ENCODE measurements at regions not wholly inside any gene's neighbourhood (a gene's known extent, or its start where the extent isn't known, plus 50 kb on each side); places are given as distances from the start of the nearest gene placed in this dataset.

DNA sequence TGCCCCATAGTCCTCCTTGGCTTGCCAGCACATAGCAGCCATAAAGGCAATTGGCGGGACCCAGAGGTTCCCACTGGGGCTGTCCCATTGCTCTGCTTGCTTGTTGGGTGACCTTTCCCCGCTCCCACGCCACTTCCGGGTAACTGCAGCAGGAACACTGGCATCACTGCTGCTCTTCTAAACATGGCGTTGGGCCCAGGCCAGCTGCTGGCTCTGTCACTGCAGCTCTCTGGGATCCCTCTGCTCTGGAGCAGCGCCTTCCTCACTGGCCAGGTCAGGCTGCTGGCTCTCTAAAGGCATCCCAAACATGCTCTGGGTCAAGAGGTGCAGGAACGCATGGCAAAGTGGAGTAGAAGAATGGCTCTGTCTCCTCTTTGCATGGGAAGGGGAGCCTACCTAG is 92.9 kb downstream of the DRD1 start:
- ChIA-PET POLR2A (no interaction called here), CTCF (no interaction called here)
- Mint-ChIP-seq H3K4me1 (ENCODE audit: insufficient read depth, unreplicated experiment) (no peaks in the 10 kb centered on the region), H3K9me3 (ENCODE audit: unreplicated experiment) (no peaks in the 10 kb centered on the region), H3K27me3 (ENCODE audit: insufficient read depth, unreplicated experiment) (peaks cover 71% of the 10 kb centered on the region), H3K27ac (ENCODE audit: low read depth, unreplicated experiment) (no peak overlapping the region), H3K4me3 (ENCODE audit: unreplicated experiment) (no peak overlapping the region), H3K36me3 (ENCODE audit: insufficient read depth, unreplicated experiment) (no peaks in the 10 kb centered on the region)
- no peak for DNase-seq (ENCODE audit: unreplicated experiment)
- intact Hi-C loops (cut with micrococcal nuclease) = no loop called here
- TF ChIP-seq, protein P1, sequence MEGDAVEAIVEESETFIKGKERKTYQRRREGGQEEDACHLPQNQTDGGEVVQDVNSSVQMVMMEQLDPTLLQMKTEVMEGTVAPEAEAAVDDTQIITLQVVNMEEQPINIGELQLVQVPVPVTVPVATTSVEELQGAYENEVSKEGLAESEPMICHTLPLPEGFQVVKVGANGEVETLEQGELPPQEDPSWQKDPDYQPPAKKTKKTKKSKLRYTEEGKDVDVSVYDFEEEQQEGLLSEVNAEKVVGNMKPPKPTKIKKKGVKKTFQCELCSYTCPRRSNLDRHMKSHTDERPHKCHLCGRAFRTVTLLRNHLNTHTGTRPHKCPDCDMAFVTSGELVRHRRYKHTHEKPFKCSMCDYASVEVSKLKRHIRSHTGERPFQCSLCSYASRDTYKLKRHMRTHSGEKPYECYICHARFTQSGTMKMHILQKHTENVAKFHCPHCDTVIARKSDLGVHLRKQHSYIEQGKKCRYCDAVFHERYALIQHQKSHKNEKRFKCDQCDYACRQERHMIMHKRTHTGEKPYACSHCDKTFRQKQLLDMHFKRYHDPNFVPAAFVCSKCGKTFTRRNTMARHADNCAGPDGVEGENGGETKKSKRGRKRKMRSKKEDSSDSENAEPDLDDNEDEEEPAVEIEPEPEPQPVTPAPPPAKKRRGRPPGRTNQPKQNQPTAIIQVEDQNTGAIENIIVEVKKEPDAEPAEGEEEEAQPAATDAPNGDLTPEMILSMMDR (IDR thresholded peaks at IDR 0.05; ENCODE audit: unreplicated experiment) = no peak
- BruUV-seq (replicated peaks) = no TSS peak

DNA sequence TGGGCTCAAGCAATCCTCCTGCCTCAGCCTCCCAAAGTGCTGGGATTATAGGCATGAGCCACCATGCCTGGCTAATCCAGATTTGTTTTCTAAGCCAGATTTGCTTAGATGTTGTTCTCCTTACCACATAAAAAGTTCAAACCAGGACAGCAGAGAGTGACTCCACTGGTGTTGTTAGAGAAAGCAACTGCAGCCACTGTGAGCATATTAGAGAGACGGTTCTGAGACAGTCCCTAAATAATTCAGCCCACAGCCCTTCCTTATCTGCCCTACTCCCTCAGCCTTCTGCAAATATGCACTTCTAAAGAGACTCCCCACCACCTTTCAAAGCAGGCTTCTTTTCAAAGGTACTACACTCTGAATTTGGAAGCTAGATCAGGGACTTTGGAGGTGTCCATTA is 96.1 kb downstream of the DRD1 start:
- Mint-ChIP-seq H3K27ac (ENCODE audit: low read depth, unreplicated experiment) (no peak overlapping the region), H3K4me1 (ENCODE audit: insufficient read depth, unreplicated experiment) (no peaks in the 10 kb centered on the region), H3K9me3 (ENCODE audit: unreplicated experiment) (no peaks in the 10 kb centered on the region), H3K4me3 (ENCODE audit: unreplicated experiment) (no peak overlapping the region), H3K36me3 (ENCODE audit: insufficient read depth, unreplicated experiment) (no peaks in the 10 kb centered on the region), H3K27me3 (ENCODE audit: insufficient read depth, unreplicated experiment) (peaks cover 56% of the 10 kb centered on the region)
- TF ChIP-seq, protein P1 (IDR thresholded peaks at IDR 0.05; ENCODE audit: unreplicated experiment) = no peak
- no peak for DNase-seq (ENCODE audit: unreplicated experiment)
- intact Hi-C loops (cut with micrococcal nuclease) = no loop called here
- CTCF ChIA-PET = no interaction called here
- BruUV-seq (replicated peaks) = no TSS peak
- POLR2A ChIA-PET = no interaction called here

DNA sequence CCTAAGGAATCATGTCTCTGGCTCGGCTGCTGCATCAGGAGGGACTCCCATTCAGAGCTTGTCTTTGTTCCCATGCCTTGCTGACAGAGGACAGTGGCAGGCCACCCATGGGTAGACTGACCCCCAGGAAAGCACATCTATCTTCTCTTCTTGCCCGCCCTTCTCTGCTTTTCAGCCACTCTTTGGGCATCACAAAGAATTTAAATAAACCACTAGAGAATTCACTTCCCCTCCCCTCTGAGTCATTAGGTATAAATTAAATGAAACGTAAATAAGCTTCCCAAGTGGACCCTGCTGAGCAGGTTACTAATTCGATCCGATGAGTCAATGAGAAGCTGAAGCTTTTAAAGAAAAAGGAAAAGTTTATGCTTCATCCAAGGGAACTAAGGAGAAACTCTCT is 97.0 kb downstream of the DRD1 start:
- POLR2A ChIA-PET = no interaction called here
- CTCF ChIA-PET = no interaction called here
- H3K9me3 Mint-ChIP-seq (ENCODE audit: unreplicated experiment) = no peaks in the 10 kb centered on the region
- peak; percentile 11 for DNase-seq (ENCODE audit: unreplicated experiment)
- H3K4me3 Mint-ChIP-seq (ENCODE audit: unreplicated experiment) = no peak overlapping the region
- no peaks in the 10 kb centered on the region for H3K4me1 Mint-ChIP-seq (ENCODE audit: insufficient read depth, unreplicated experiment)
- H3K36me3 Mint-ChIP-seq (ENCODE audit: insufficient read depth, unreplicated experiment) = no peaks in the 10 kb centered on the region
- H3K27me3 Mint-ChIP-seq (ENCODE audit: insufficient read depth, unreplicated experiment) = peaks cover 47% of the 10 kb centered on the region
- intact Hi-C loops (cut with micrococcal nuclease) = no loop called here
- TF ChIP-seq, protein P1 (IDR thresholded peaks at IDR 0.05; ENCODE audit: unreplicated experiment) = no peak
- H3K27ac Mint-ChIP-seq (ENCODE audit: low read depth, unreplicated experiment) = no peak overlapping the region
- BruUV-seq (replicated peaks) = no TSS peak

DNA sequence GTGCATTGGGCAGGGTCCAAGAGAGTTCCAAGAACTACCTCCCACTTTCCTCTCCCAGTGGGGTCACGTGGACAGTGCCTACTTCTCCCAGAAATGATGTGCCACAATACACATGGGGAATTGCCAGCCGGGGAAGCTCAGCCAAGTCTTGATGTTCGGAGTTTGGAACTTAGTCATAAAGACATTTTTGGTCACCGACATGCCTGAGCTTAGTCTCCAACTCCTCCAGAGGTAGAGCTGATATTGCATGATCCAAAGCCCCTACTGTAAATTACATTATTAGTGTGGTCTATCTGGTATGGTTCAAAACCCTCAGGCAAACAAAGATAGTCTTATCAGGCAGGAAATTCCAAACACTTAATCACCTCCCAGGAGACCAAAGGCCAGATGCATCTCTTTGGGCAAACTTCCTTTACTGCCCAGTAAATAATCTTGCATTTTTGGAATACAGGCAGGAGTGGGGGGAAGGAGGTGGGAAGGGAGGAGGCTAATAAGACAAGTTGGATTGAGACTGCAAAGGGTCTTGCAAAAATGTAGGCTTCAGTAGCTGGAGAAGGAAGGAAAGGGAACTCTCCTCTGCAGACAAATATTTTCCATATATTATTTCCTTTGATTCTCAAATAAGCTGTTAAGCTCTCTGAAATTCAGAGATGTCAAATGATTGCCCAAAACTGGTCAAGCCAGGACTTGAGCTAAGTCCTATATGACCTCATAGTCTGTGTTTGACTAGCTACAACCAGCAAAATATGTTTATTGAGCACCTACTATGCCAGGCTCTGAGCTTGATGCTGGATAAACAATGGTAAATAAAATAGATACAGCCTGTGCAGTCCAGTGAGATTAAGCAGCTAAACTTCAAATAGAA is 99.4 kb downstream of the DRD1 start:
- Mint-ChIP-seq H3K4me3 (ENCODE audit: unreplicated experiment) (no peak overlapping the region), H3K9me3 (ENCODE audit: unreplicated experiment) (no peaks in the 10 kb centered on the region), H3K27me3 (ENCODE audit: insufficient read depth, unreplicated experiment) (peaks cover 22% of the 10 kb centered on the region), H3K27ac (ENCODE audit: low read depth, unreplicated experiment) (no peak overlapping the region), H3K36me3 (ENCODE audit: insufficient read depth, unreplicated experiment) (no peaks in the 10 kb centered on the region), H3K4me1 (ENCODE audit: insufficient read depth, unreplicated experiment) (no peaks in the 10 kb centered on the region)
- ChIA-PET CTCF (interaction anchor here (0.9 to 1.7 kb wide), 3 partner anchors 21 to 120 kb away, joined by 3 to 5 read pairs (median 4); no protein-coding TSS in a partner anchor), POLR2A (interaction anchor here (0.6 to 0.7 kb wide), 2 partner anchors 9 kb away, joined by 3 read pairs; no protein-coding TSS in a partner anchor)
- DNase-seq (ENCODE audit: unreplicated experiment) = no peak
- BruUV-seq (replicated peaks) = no TSS peak
- TF ChIP-seq, protein P1 (IDR thresholded peaks at IDR 0.05; ENCODE audit: unreplicated experiment) = no peak
- intact Hi-C loops (cut with micrococcal nuclease) = no loop called here

Measured in MCF 10A (cell line).